Chondrocyte (in vitro differentiated cells): ENCODE measurements at regions not wholly inside any gene's neighbourhood (a gene's known extent, or its start where the extent isn't known, plus 50 kb on each side); places are given as distances from the start of the nearest gene placed in this dataset.

Experiments used
- DNase-seq: peaks from one replicate; pipeline ENCODE4 v3.0.0; 2021; ENCODE audit warnings: mixed read lengths, low spot score
- H3K27ac Mint-ChIP-seq: one replicate; pipeline ENCODE4 v1.8.0; 2021; ENCODE audit warnings: mild to moderate bottlenecking, moderate library complexity, mixed read lengths; ENCODE audit not compliant: unreplicated experiment
- H3K27me3 Mint-ChIP-seq: 2 replicates; pipeline ENCODE4 v1.8.0; 2021; ENCODE audit warnings: low read depth, mixed read lengths
- H3K36me3 Mint-ChIP-seq: 2 replicates; pipeline ENCODE4 v1.8.0; 2021; ENCODE audit warnings: low read depth, mixed read lengths
- H3K4me1 Mint-ChIP-seq: 2 replicates; pipeline ENCODE4 v1.8.0; 2021; ENCODE audit warnings: low read depth, mild to moderate bottlenecking, mixed read lengths
- H3K4me3 Mint-ChIP-seq: one replicate; pipeline ENCODE4 v1.8.0; 2021; ENCODE audit warnings: mild to moderate bottlenecking, moderate library complexity, mixed read lengths; ENCODE audit not compliant: unreplicated experiment
- H3K9me3 Mint-ChIP-seq: 2 replicates; pipeline ENCODE4 v1.8.0; 2021; ENCODE audit warnings: low read depth, mixed read lengths
- CTCF ChIP-seq: fragments of 200-600 bp; sonication (generic); IDR thresholded peaks from 2 replicates; pipeline ENCODE4 v1.5.0; 2021; ENCODE audit warnings: antibody characterized with exemption, mild to moderate bottlenecking, moderate library complexity

- no peak overlapping the region for H3K4me3 Mint-ChIP-seq
Measured at GRCh38 chr11:31968461-31969358, 122.2 kb upstream of the RCN1 start.

GRCh38 chr11:31967404-31968130 lies 123.3 kb upstream of the RCN1 start:
- Mint-ChIP-seq H3K9me3 (no peaks in the 10 kb centered on the region), H3K4me1 (no peaks in the 10 kb centered on the region), H3K36me3 (no peaks in the 10 kb centered on the region), H3K27me3 (peaks cover 15% of the 10 kb centered on the region), H3K27ac (no peak overlapping the region), H3K4me3 (no peak overlapping the region)
- no peak for DNase-seq
- TF ChIP-seq CTCF, result no peak

More at GRCh38 chr11:31968461-31969358, 122.2 kb upstream of the RCN1 start:
- no peak for TF ChIP-seq CTCF
- Mint-ChIP-seq H3K27me3 (peaks cover 18% of the 10 kb centered on the region), H3K27ac (no peak overlapping the region), H3K36me3 (no peaks in the 10 kb centered on the region), H3K4me1 (no peaks in the 10 kb centered on the region), H3K9me3 (no peaks in the 10 kb centered on the region)
- no peak for DNase-seq

- H3K4me3 Mint-ChIP-seq, result no peak overlapping the region
- no peak overlapping the region for H3K27ac Mint-ChIP-seq
- no peaks in the 10 kb centered on the region for H3K9me3 Mint-ChIP-seq
- DNase-seq, result no peak
- no peaks in the 10 kb centered on the region for H3K4me1 Mint-ChIP-seq
- no peak for TF ChIP-seq CTCF
- no peaks in the 10 kb centered on the region for H3K36me3 Mint-ChIP-seq
- H3K27me3 Mint-ChIP-seq, result peaks cover 17% of the 10 kb centered on the region
Measured at GRCh38 chr11:31966846-31967245, 124.0 kb upstream of the RCN1 start.

- H3K4me1 Mint-ChIP-seq, result peaks cover 4% of the 10 kb centered on the region
- DNase-seq, result no peak
- H3K4me3 Mint-ChIP-seq, result no peak overlapping the region
- H3K36me3 Mint-ChIP-seq, result no peaks in the 10 kb centered on the region
- TF ChIP-seq CTCF, result no peak
- H3K27me3 Mint-ChIP-seq, result peaks cover 13% of the 10 kb centered on the region
- no peak overlapping the region for H3K27ac Mint-ChIP-seq
- no peaks in the 10 kb centered on the region for H3K9me3 Mint-ChIP-seq
Measured at GRCh38 chr11:31964181-31964580, 126.7 kb upstream of the RCN1 start.

- Mint-ChIP-seq H3K27me3 (peaks cover 7% of the 10 kb centered on the region), H3K4me1 (peaks cover 6% of the 10 kb centered on the region), H3K4me3 (no peak overlapping the region), H3K36me3 (no peaks in the 10 kb centered on the region), H3K27ac (no peak overlapping the region), H3K9me3 (no peaks in the 10 kb centered on the region)
- DNase-seq, result no peak
- TF ChIP-seq CTCF, result no peak
Measured at GRCh38 chr11:31960126-31960525, 130.7 kb upstream of the RCN1 start.
